ENCODE measurements at regions not wholly inside any gene's neighbourhood (a gene's known extent, or its start where the extent isn't known, plus 50 kb on each side); places are given as distances from the start of the nearest gene placed in this dataset.
"Not testable (repeated sequence)": the region's sequence is repeated elsewhere in the genome, so short reads cannot be mapped to it uniquely, and the experiment has no call there.

- TF ChIP-seq TAF1 (IDR thresholded peaks at IDR 0.05; ENCODE audit: borderline replicate concordance, low read depth, low read length) (no peak), POLR2AphosphoS5 (IDR thresholded peaks at IDR 0.05; ENCODE audit: low read depth, low read length) (no peak), POLR2A (IDR thresholded peaks at IDR 0.05; ENCODE audit: low read depth, low read length) (no peak)
Measured at GRCh38 chr2:234388591-234388990, 108.3 kb downstream of the ARL4C start.

GRCh38 chr2:234386971-234387370, 109.9 kb downstream of the ARL4C start:
- DNase-seq (ENCODE audit: insufficient read length): no peak
- FAIRE-seq: no peak
- TF ChIP-seq POLR2AphosphoS5 (IDR thresholded peaks at IDR 0.05; ENCODE audit: low read depth, low read length) (no peak), POLR2A (IDR thresholded peaks at IDR 0.05; ENCODE audit: low read depth, low read length) (no peak), TAF1 (IDR thresholded peaks at IDR 0.05; ENCODE audit: borderline replicate concordance, low read depth, low read length) (no peak)

More at GRCh38 chr2:234388591-234388990, 108.3 kb downstream of the ARL4C start:
- FAIRE-seq: no peak
- DNase-seq (ENCODE audit: insufficient read length): no peak

GRCh38 chr2:234382131-234382530, 114.8 kb downstream of the ARL4C start:
- no peak for DNase-seq (ENCODE audit: insufficient read length)
- no peak for FAIRE-seq
- TF ChIP-seq POLR2AphosphoS5 (IDR thresholded peaks at IDR 0.05; ENCODE audit: low read depth, low read length): no peak
- no peak for TF ChIP-seq TAF1 (IDR thresholded peaks at IDR 0.05; ENCODE audit: borderline replicate concordance, low read depth, low read length)
- no peak for TF ChIP-seq POLR2A (IDR thresholded peaks at IDR 0.05; ENCODE audit: low read depth, low read length)

- not testable (repeated sequence) for DNase-seq (ENCODE audit: insufficient read length); FAIRE-seq
Measured at GRCh38 chr2:234378958-234379357, 117.9 kb downstream of the ARL4C start.

GRCh38 chr2:234378440-234378839, 118.4 kb downstream of the ARL4C start:
- TF ChIP-seq POLR2AphosphoS5 (IDR thresholded peaks at IDR 0.05; ENCODE audit: low read depth, low read length): no peak
- no peak for TF ChIP-seq TAF1 (IDR thresholded peaks at IDR 0.05; ENCODE audit: borderline replicate concordance, low read depth, low read length)
- DNase-seq (ENCODE audit: insufficient read length) (no peak), FAIRE-seq (no peak)

- no peak for TF ChIP-seq POLR2A (IDR thresholded peaks at IDR 0.05; ENCODE audit: low read depth, low read length)
- TF ChIP-seq POLR2AphosphoS5 (IDR thresholded peaks at IDR 0.05; ENCODE audit: low read depth, low read length): no peak
- DNase-seq (ENCODE audit: insufficient read length) (no peak), FAIRE-seq (no peak)
Measured at GRCh38 chr2:234377761-234378391, 119.0 kb downstream of the ARL4C start.

GRCh38 chr2:234376229-234376628, 120.7 kb downstream of the ARL4C start:
- FAIRE-seq: no peak
- TF ChIP-seq POLR2A (IDR thresholded peaks at IDR 0.05; ENCODE audit: low read depth, low read length): no peak
- no peak for TF ChIP-seq TAF1 (IDR thresholded peaks at IDR 0.05; ENCODE audit: borderline replicate concordance, low read depth, low read length)
- no peak for TF ChIP-seq POLR2AphosphoS5 (IDR thresholded peaks at IDR 0.05; ENCODE audit: low read depth, low read length)
- DNase-seq (ENCODE audit: insufficient read length): no peak

- TF ChIP-seq TAF1 (IDR thresholded peaks at IDR 0.05; ENCODE audit: borderline replicate concordance, low read depth, low read length) (no peak), POLR2A (IDR thresholded peaks at IDR 0.05; ENCODE audit: low read depth, low read length) (no peak), POLR2AphosphoS5 (IDR thresholded peaks at IDR 0.05; ENCODE audit: low read depth, low read length) (no peak)
- no peak for FAIRE-seq
- no peak for DNase-seq (ENCODE audit: insufficient read length)
Measured at GRCh38 chr2:234375176-234375880, 121.6 kb downstream of the ARL4C start.

GRCh38 chr2:234374736-234375135, 122.1 kb downstream of the ARL4C start:
- TF ChIP-seq TAF1 (IDR thresholded peaks at IDR 0.05; ENCODE audit: borderline replicate concordance, low read depth, low read length) (no peak), POLR2AphosphoS5 (IDR thresholded peaks at IDR 0.05; ENCODE audit: low read depth, low read length) (no peak), POLR2A (IDR thresholded peaks at IDR 0.05; ENCODE audit: low read depth, low read length) (no peak)
- no peak for FAIRE-seq
- DNase-seq (ENCODE audit: insufficient read length): no peak

- DNase-seq (ENCODE audit: insufficient read length) (no peak), FAIRE-seq (no peak)
- no peak for TF ChIP-seq POLR2AphosphoS5 (IDR thresholded peaks at IDR 0.05; ENCODE audit: low read depth, low read length)
- no peak for TF ChIP-seq POLR2A (IDR thresholded peaks at IDR 0.05; ENCODE audit: low read depth, low read length)
Measured at GRCh38 chr2:234374150-234374508, 122.8 kb downstream of the ARL4C start.

- DNase-seq (ENCODE audit: insufficient read length): no peak
- TF ChIP-seq TAF1 (IDR thresholded peaks at IDR 0.05; ENCODE audit: borderline replicate concordance, low read depth, low read length): no peak
- no peak for TF ChIP-seq POLR2AphosphoS5 (IDR thresholded peaks at IDR 0.05; ENCODE audit: low read depth, low read length)
- TF ChIP-seq POLR2A (IDR thresholded peaks at IDR 0.05; ENCODE audit: low read depth, low read length): no peak
- no peak for FAIRE-seq
Measured at GRCh38 chr2:234373481-234374149, 123.3 kb downstream of the ARL4C start.

GRCh38 chr2:234373060-234373459, 123.8 kb downstream of the ARL4C start:
- DNase-seq (ENCODE audit: insufficient read length) (no peak), FAIRE-seq (no peak)
- TF ChIP-seq POLR2A (IDR thresholded peaks at IDR 0.05; ENCODE audit: low read depth, low read length): no peak
- TF ChIP-seq TAF1 (IDR thresholded peaks at IDR 0.05; ENCODE audit: borderline replicate concordance, low read depth, low read length): no peak
- no peak for TF ChIP-seq POLR2AphosphoS5 (IDR thresholded peaks at IDR 0.05; ENCODE audit: low read depth, low read length)
